ENCODE measurements at regions not wholly inside any gene's neighbourhood (a gene's known extent, or its start where the extent isn't known, plus 50 kb on each side); places are given as distances from the start of the nearest gene placed in this dataset.

GRCh38 chr7:125112850-125113249 lies 183.2 kb upstream of the POT1 start:
- TF ChIP-seq CTCF (IDR thresholded peaks at IDR 0.05) (no peak), EP300 (IDR thresholded peaks at IDR 0.05) (no peak)
